H1 (cell line): ENCODE measurements at regions not wholly inside any gene's neighbourhood (a gene's known extent, or its start where the extent isn't known, plus 50 kb on each side); places are given as distances from the start of the nearest gene placed in this dataset.

Source experiments
- CTCF ChIA-PET: fragments of 300-600 bp; sonication (Branson Sonifier 250); formaldehyde crosslinking; loops from one replicate; lab custom pipeline; 2021; ENCODE audit not compliant: partially characterized antibody; lab: Charles Lee
- POLR2A ChIA-PET: fragments of 300-600 bp; sonication (Branson Sonifier 250); formaldehyde crosslinking; loops from one replicate; lab custom pipeline; 2021; ENCODE audit warnings: inconsistent platforms; ENCODE audit not compliant: partially characterized antibody; lab: Charles Lee
- DNase-seq, 2 experiments: peaks; one replicate each; pipeline versions ENCODE4 v3.0.0 to v3.0.0-alpha.2; 2010 to 2022; ENCODE audit warnings: low spot score in 2 of 2, low read depth in 1 of 2, mixed read lengths in 1 of 2
- FAIRE-seq: peaks from 2 replicates; lab custom pipeline; 2011; peaks lifted over from hg19 to GRCh38; lab: Jason Lieb, UNC
- H2AFZ ChIP-seq: 2 replicates; pipeline ENCODE4 v1.8.1; 2012; ENCODE audit warnings: low read length, inconsistent platforms
- H2AK5ac ChIP-seq: 2 replicates; pipeline ENCODE4 v1.6.1; 2013; ENCODE audit warnings: low read depth, low read length
- H2BK120ac ChIP-seq: replicated peaks from 2 replicates; pipeline ENCODE3; 2013; ENCODE audit warnings: low read depth, low read length, inconsistent platforms
- H2BK12ac ChIP-seq: 2 replicates; pipeline ENCODE4 v1.6.1; 2013; ENCODE audit warnings: low read depth, low read length
- H2BK15ac ChIP-seq: 2 replicates; pipeline ENCODE4 v1.6.1; 2013; ENCODE audit warnings: low read length
- H2BK20ac ChIP-seq: 2 replicates; pipeline ENCODE4 v1.6.1; 2013; ENCODE audit warnings: low read length
- H2BK5ac ChIP-seq: 2 replicates; pipeline ENCODE4 v1.6.1; 2013; ENCODE audit warnings: low read depth, low read length
- H3K14ac ChIP-seq: 2 replicates; pipeline ENCODE4 v1.6.1; 2013; ENCODE audit warnings: inconsistent platforms; ENCODE audit not compliant: insufficient read length
- H3K18ac ChIP-seq: 2 replicates; pipeline ENCODE4 v1.6.1; 2013; ENCODE audit warnings: low read length; ENCODE audit errors: extremely low read depth
- H3K23ac ChIP-seq: 2 replicates; pipeline ENCODE4 v1.6.1; 2013; ENCODE audit warnings: inconsistent platforms; ENCODE audit not compliant: insufficient read length
- H3K23me2 ChIP-seq: 2 replicates; pipeline ENCODE4 v1.6.1; 2013; ENCODE audit warnings: low read depth, low read length
- H3K27ac ChIP-seq: 2 replicates; pipeline ENCODE4 v1.6.1; 2011; ENCODE audit warnings: low read depth, low read length, inconsistent platforms
- H3K27me3 ChIP-seq, 4 experiments: replicated peaks in 1 of 4; 1 replicate in 1 of 4; 2 replicates in 3 of 4; pipeline versions ENCODE4 v1.6.1 to v1.8.1; 2011 to 2013; ENCODE audit warnings: low read length in 3 of 4, mild to moderate bottlenecking in 3 of 4, inconsistent platforms in 2 of 4, mixed read lengths in 2 of 4, moderate library complexity in 1 of 4; ENCODE audit not compliant: control insufficient read depth in 3 of 4, insufficient read depth in 3 of 4; ENCODE audit errors: extremely low read depth in 1 of 4
- H3K36me3 ChIP-seq, 4 experiments: 2 replicates each; pipeline versions ENCODE4 v1.6.1 to v1.8.1; 2011 to 2013; ENCODE audit warnings: mild to moderate bottlenecking in 4 of 4, low read length in 3 of 4, moderate library complexity in 2 of 4, control low read depth in 1 of 4, inconsistent platforms in 1 of 4; ENCODE audit not compliant: insufficient read depth in 4 of 4, control insufficient read depth in 2 of 4
- H3K4ac ChIP-seq: replicated peaks from 2 replicates; pipeline ENCODE3; 2013; ENCODE audit warnings: low read length, low read depth, mixed read lengths, inconsistent platforms; ENCODE audit not compliant: insufficient read length
- H3K4me1 ChIP-seq, 4 experiments: replicated peaks in 1 of 4; 1 replicate in 1 of 4; 2 replicates in 3 of 4; pipeline versions ENCODE4 v1.6.1 to v1.8.1; 2011 to 2013; ENCODE audit warnings: low read length in 3 of 4, inconsistent platforms in 2 of 4, mixed read lengths in 1 of 4; ENCODE audit not compliant: insufficient read depth in 4 of 4, control insufficient read depth in 3 of 4
- H3K4me2 ChIP-seq, 2 experiments: 2 replicates each; pipeline versions ENCODE4 v1.6.1 to v1.8.1; 2011 to 2013; ENCODE audit warnings: low read depth in 2 of 2, low read length in 2 of 2, control low read depth in 1 of 2, inconsistent platforms in 1 of 2, mild to moderate bottlenecking in 1 of 2; ENCODE audit not compliant: insufficient read depth in 1 of 2
- H3K4me3 ChIP-seq, 4 experiments: fragments of 200-600, 300-600 bp in 1 of 4; sonication (generic), shearing (Covaris generic), sonication (Bioruptor Twin) in 1 of 4; 2 replicates each; pipeline versions ENCODE4 v1.5.1 to v1.8.1; 2011 to 2016; ENCODE audit warnings: low read length in 4 of 4, low read depth in 3 of 4, control low read depth in 2 of 4, inconsistent platforms in 2 of 4, mild to moderate bottlenecking in 2 of 4, mixed read lengths in 1 of 4, moderate library complexity in 1 of 4; ENCODE audit not compliant: insufficient read depth in 2 of 4; ENCODE audit errors: extremely low read depth in 1 of 4
- H3K56ac ChIP-seq: replicated peaks from 2 replicates; pipeline ENCODE3; 2013; ENCODE audit warnings: low read depth, mild to moderate bottlenecking, mixed read lengths, low read length, inconsistent platforms; ENCODE audit not compliant: insufficient read length
- H3K79me1 ChIP-seq: 2 replicates; pipeline ENCODE4 v1.6.1; 2013; ENCODE audit warnings: low read depth, low read length, control low read depth
- H3K79me2 ChIP-seq, 2 experiments: 2 replicates each; pipeline versions ENCODE4 v1.6.1 to v1.8.1; 2012 to 2013; ENCODE audit warnings: low read length in 2 of 2, mild to moderate bottlenecking in 2 of 2, inconsistent platforms in 1 of 2; ENCODE audit not compliant: insufficient read depth in 2 of 2, control insufficient read depth in 1 of 2
- H3K9ac ChIP-seq, 4 experiments: replicated peaks in 1 of 4; 1 replicate in 1 of 4; 2 replicates in 3 of 4; pipeline versions ENCODE4 v1.6.1 to v1.8.1; 2011 to 2013; ENCODE audit warnings: low read depth in 3 of 4, low read length in 3 of 4, control low read depth in 2 of 4, mild to moderate bottlenecking in 2 of 4, moderate library complexity in 2 of 4, inconsistent platforms in 1 of 4; ENCODE audit errors: extremely low read depth in 1 of 4
- H3K9me3 ChIP-seq, 2 experiments: 2 replicates each; pipeline versions ENCODE4 v1.6.1 to v1.8.1; 2012 to 2013; ENCODE audit warnings: mild to moderate bottlenecking in 2 of 2, moderate library complexity in 2 of 2, control low read depth in 1 of 2, inconsistent platforms in 1 of 2, low read depth in 1 of 2, low read length in 1 of 2, mixed read lengths in 1 of 2; ENCODE audit not compliant: insufficient read depth in 2 of 2
- H4K20me1 ChIP-seq, 2 experiments: replicated peaks in 1 of 2; 2 replicates each; pipeline versions ENCODE3 to v1.8.1; 2011 to 2013; ENCODE audit warnings: inconsistent platforms in 2 of 2, low read length in 2 of 2, mild to moderate bottlenecking in 1 of 2; ENCODE audit not compliant: insufficient read depth in 2 of 2, control insufficient read depth in 1 of 2
- H4K5ac ChIP-seq: 2 replicates; pipeline ENCODE4 v1.6.1; 2013; ENCODE audit warnings: low read length, low read depth, mixed read lengths, inconsistent platforms; ENCODE audit not compliant: insufficient read length
- H4K8ac ChIP-seq: 2 replicates; pipeline ENCODE4 v1.8.0; 2013; ENCODE audit warnings: mild to moderate bottlenecking, moderate library complexity, low read length, inconsistent platforms; ENCODE audit not compliant: insufficient read depth; ENCODE audit errors: extremely low read depth
- H4K91ac ChIP-seq: replicated peaks from 2 replicates; pipeline ENCODE3; 2013; ENCODE audit warnings: low read length, mixed read lengths, inconsistent platforms; ENCODE audit not compliant: insufficient read length
- BRCA1 ChIP-seq: IDR thresholded peaks from 2 replicates; pipeline ENCODE4 v1.6.1; 2012; ENCODE audit warnings: low read depth, low read length, improper control_type of control experiment
- CBX5 ChIP-seq: fragments of 300-800, 300-1000 bp; sonication (generic); IDR thresholded peaks from 2 replicates; pipeline ENCODE4 v1.7.1; 2016; ENCODE audit warnings: antibody characterized with exemption, low read length, low read depth
- EGR1 ChIP-seq: IDR thresholded peaks from 2 replicates; pipeline ENCODE4 v1.6.1; 2011; ENCODE audit warnings: low read depth, low read length, borderline replicate concordance
- RAD21 ChIP-seq, 2 experiments: IDR thresholded peaks in 1 of 2; conservative IDR thresholded peaks in 1 of 2; 2 replicates each; pipeline ENCODE4 v1.6.1; 2011; ENCODE audit warnings: low read depth in 2 of 2, low read length in 2 of 2, improper control_type of control experiment in 1 of 2, inconsistent platforms in 1 of 2, mild to moderate bottlenecking in 1 of 2, moderate library complexity in 1 of 2
- RXRA ChIP-seq: IDR thresholded peaks from 2 replicates; pipeline ENCODE4 v1.6.1; 2011; ENCODE audit warnings: low read depth, mild to moderate bottlenecking, low read length, moderate library complexity; ENCODE audit not compliant: insufficient read depth
- SIX5 ChIP-seq: IDR thresholded peaks from 2 replicates; pipeline ENCODE4 v1.6.1; 2011; ENCODE audit warnings: mild to moderate bottlenecking, low read depth, low read length
- WGBS, 2 experiments: shearing (Covaris generic) in 1 of 2; methylation state at CpG; one replicate each; pipeline versions ENCODE4 v1.1.6 to v1.1.7; 2013 to 2015; ENCODE audit warnings: low lambda C conversion rate in 2 of 2, mixed read lengths in 2 of 2, inconsistent platforms in 1 of 2, low coverage in 1 of 2, missing lambda C conversion rate in 1 of 2; ENCODE audit not compliant: insufficient replicate concordance in 2 of 2, insufficient coverage in 1 of 2, insufficient read length in 1 of 2; ENCODE audit errors: extremely low coverage in 1 of 2, missing lambda C conversion rate in 1 of 2; 5-methylcytosine and 5-hydroxymethylcytosine counted together
- TF ChIP-seq, protein P1 (sequence below), 3 experiments: IDR thresholded peaks; 1 replicate in 2 of 3; 2 replicates in 1 of 3; pipeline versions ENCODE4 v1.5.1 to v1.6.1; 2011; ENCODE audit warnings: low read length in 3 of 3, mild to moderate bottlenecking in 3 of 3, inconsistent platforms in 2 of 3, low read depth in 1 of 3, moderate library complexity in 1 of 3; ENCODE audit not compliant: insufficient read depth in 1 of 3; ENCODE audit errors: control extremely low read depth in 1 of 3

DNA sequence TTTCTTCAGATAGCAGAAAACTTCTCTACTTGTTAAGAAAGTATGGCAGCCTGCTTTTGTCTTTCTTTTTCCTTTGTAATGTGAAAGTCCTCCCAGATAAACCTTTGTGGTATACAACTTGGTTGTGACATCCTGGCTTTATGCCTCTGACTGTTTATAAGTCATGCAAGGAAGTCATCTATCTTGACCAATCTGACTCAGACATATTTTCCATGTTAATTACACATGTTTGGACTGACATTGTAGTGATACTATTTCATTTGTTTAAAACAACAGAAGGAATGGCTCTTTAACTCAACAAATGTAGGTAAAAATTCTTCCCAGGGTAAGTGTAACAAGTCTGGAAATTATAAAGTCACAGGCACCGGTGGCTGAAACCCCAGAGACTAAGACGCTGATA, 341.6 kb upstream of the MEOX2 start:
- Histone ChIP-seq H3K14ac (no peak overlapping the region), H3K9ac (no peak overlapping the region), H2AK5ac (no peak overlapping the region), H3K23ac (no peak overlapping the region), H3K4me1 (no peaks in the 10 kb centered on the region), H4K20me1 (no peaks in the 10 kb centered on the region), H2BK15ac (no peak overlapping the region), H3K27ac (no peak overlapping the region), H4K8ac (no peak overlapping the region), H2BK120ac (no peak overlapping the region), H2AFZ (no peak overlapping the region), H3K56ac (no peak overlapping the region), H3K9me3 (no peaks in the 10 kb centered on the region), H3K27me3 (peaks cover 0 to 1% (median 0%) of the 10 kb centered on the region in 4 experiments; a peak in 1 of 7 replicates), H2BK5ac (no peak overlapping the region), H3K4ac (no peak overlapping the region), H2BK12ac (no peak overlapping the region), H3K23me2 (no peaks in the 10 kb centered on the region), H2BK20ac (no peak overlapping the region), H3K79me2 (no peaks in the 10 kb centered on the region), H4K91ac (no peak overlapping the region), H3K79me1 (no peaks in the 10 kb centered on the region), H3K4me3 (no peak overlapping the region), H4K5ac (no peak overlapping the region), H3K36me3 (no peaks in the 10 kb centered on the region), H3K18ac (no peak overlapping the region), H3K4me2 (no peak overlapping the region)
- DNase-seq (no peak), FAIRE-seq (no peak)
- ChIA-PET CTCF (no interaction called here), POLR2A (no interaction called here)
- TF ChIP-seq, protein P1, sequence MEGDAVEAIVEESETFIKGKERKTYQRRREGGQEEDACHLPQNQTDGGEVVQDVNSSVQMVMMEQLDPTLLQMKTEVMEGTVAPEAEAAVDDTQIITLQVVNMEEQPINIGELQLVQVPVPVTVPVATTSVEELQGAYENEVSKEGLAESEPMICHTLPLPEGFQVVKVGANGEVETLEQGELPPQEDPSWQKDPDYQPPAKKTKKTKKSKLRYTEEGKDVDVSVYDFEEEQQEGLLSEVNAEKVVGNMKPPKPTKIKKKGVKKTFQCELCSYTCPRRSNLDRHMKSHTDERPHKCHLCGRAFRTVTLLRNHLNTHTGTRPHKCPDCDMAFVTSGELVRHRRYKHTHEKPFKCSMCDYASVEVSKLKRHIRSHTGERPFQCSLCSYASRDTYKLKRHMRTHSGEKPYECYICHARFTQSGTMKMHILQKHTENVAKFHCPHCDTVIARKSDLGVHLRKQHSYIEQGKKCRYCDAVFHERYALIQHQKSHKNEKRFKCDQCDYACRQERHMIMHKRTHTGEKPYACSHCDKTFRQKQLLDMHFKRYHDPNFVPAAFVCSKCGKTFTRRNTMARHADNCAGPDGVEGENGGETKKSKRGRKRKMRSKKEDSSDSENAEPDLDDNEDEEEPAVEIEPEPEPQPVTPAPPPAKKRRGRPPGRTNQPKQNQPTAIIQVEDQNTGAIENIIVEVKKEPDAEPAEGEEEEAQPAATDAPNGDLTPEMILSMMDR (IDR thresholded peaks at IDR 0.05; ENCODE audit: control extremely low read depth in 1 of 3, insufficient read depth in 1 of 3, low read depth in 1 of 3, low read length in 3 of 3), result no peak
- TF ChIP-seq CBX5, result no peak
- no peak for TF ChIP-seq SIX5
- TF ChIP-seq RXRA, result no peak
- TF ChIP-seq BRCA1, result no peak
- TF ChIP-seq EGR1, result no peak
- no peak for TF ChIP-seq RAD21 (IDR thresholded peaks at IDR 0.05 in 1 of 2, conservative IDR thresholded peaks at IDR 0.05 in 1 of 2; ENCODE audit: low read depth in 2 of 2, low read length in 2 of 2)
- 83% methylated on average over 2 of the region's 2 CpGs; no CpG with 5 or more reads in 1 of the 2 experiments for WGBS, 2 experiments
